HCT116 (cell line): ENCODE measurements at regions not wholly inside any gene's neighbourhood (a gene's known extent, or its start where the extent isn't known, plus 50 kb on each side); places are given as distances from the start of the nearest gene placed in this dataset.

Experiments
- ATAC-seq: fragments of 200-7000 bp; cut with Tn5 transposase; 2 replicates; pipeline ENCODE4 v1.9.1; 2020; ENCODE audit warnings: mild to moderate bottlenecking, moderate library complexity
- BruUV-seq: library from RNA; stranded (reverse); fragments of 400-500 nt; replicated peaks from 2 replicates; lab custom pipeline; 2021; lab: Mats Ljungman, UMichigan
- CTCF ChIA-PET: fragments of 300-600 bp; sonication (Branson Sonifier 250); formaldehyde crosslinking; loops from one replicate; lab custom pipeline; 2021; ENCODE audit warnings: antibody characterized with exemption; lab: Charles Lee
- POLR2A ChIA-PET: fragments of 300-600, 350-600 bp; sonication (Branson Sonifier 250); formaldehyde crosslinking; loops from one replicate; lab custom pipeline; 2021; ENCODE audit warnings: antibody characterized with exemption; lab: Charles Lee
- RAD21 ChIA-PET, 2 experiments: fragments of 300-600 bp; sonication (Branson Sonifier 250); formaldehyde crosslinking; loops; one replicate each; lab custom pipeline; 2023; ENCODE audit warnings: low total read pairs in 2 of 2; ENCODE audit not compliant: uncharacterized antibody in 2 of 2, unreplicated experiment in 2 of 2, low non-redundant PET in 1 of 2; lab: Charles Lee
- DNase-seq: peaks from one replicate; pipeline ENCODE4 v3.0.0-alpha.2; 2010; ENCODE audit warnings: low read depth, low spot score
- H2AFZ ChIP-seq: fragments of 200-600 bp; shearing (Covaris generic), sonication (generic); 2 replicates; pipeline ENCODE4 v1.6.1; 2017; ENCODE audit warnings: low read depth, mixed run types, mixed read lengths, antibody characterized with exemption, low read length; ENCODE audit not compliant: poor library complexity, severe bottlenecking
- H3K27ac ChIP-seq: 2 replicates; pipeline ENCODE4 v1.5.1; 2012; ENCODE audit warnings: low read depth, low read length
- H3K27me3 ChIP-seq: fragments of 200-600 bp; sonication (generic); 2 replicates; pipeline ENCODE4 v1.6.1; 2016; ENCODE audit warnings: mixed run types, low read length, mixed read lengths; ENCODE audit not compliant: insufficient read depth
- H3K36me3 ChIP-seq, 2 experiments: fragments of 200-500 bp in 1 of 2; fragments of 200-600 bp in 1 of 2; sonication (Bioruptor generic) in 1 of 2; sonication (generic) in 1 of 2; 2 replicates each; pipeline versions ENCODE4 v1.5.1 to v1.6.1; 2014 to 2016; ENCODE audit warnings: low read length in 2 of 2, inconsistent platforms in 1 of 2, mixed read lengths in 1 of 2, mixed run types in 1 of 2; ENCODE audit not compliant: insufficient read depth in 2 of 2, control insufficient read depth in 1 of 2
- H3K4me1 ChIP-seq, 2 experiments: fragments of 200-600 bp in 1 of 2; sonication (generic) in 1 of 2; 2 replicates each; pipeline versions ENCODE4 v1.5.1 to v1.6.1; 2012 to 2017; ENCODE audit warnings: low read length in 2 of 2, inconsistent platforms in 1 of 2, mild to moderate bottlenecking in 1 of 2, mixed read lengths in 1 of 2, mixed run types in 1 of 2, moderate library complexity in 1 of 2; ENCODE audit not compliant: insufficient read depth in 2 of 2, control insufficient read depth in 1 of 2
- H3K4me2 ChIP-seq: fragments of 200-600 bp; sonication (generic); 2 replicates; pipeline ENCODE4 v1.6.1; 2017; ENCODE audit warnings: mixed run types, low read length, mixed read lengths
- H3K4me3 ChIP-seq, 2 experiments: fragments of 200-600 bp in 1 of 2; sonication (generic) in 1 of 2; replicated peaks in 1 of 2; 2 replicates each; pipeline ENCODE4 v1.5.1; 2011 to 2016; ENCODE audit warnings: low read length in 2 of 2, control low read depth in 1 of 2, low read depth in 1 of 2, mild to moderate bottlenecking in 1 of 2, mixed read lengths in 1 of 2, mixed run types in 1 of 2
- H3K79me2 ChIP-seq: fragments of 200-600 bp; sonication (generic); 2 replicates; pipeline ENCODE4 v1.6.1; 2017; ENCODE audit warnings: mild to moderate bottlenecking, mixed run types, low read length, moderate library complexity, mixed read lengths; ENCODE audit not compliant: insufficient read depth
- H3K9ac ChIP-seq: fragments of 200-600 bp; sonication (generic); 2 replicates; pipeline ENCODE4 v1.6.1; 2016; ENCODE audit warnings: low read length, mixed read lengths
- H3K9me2 ChIP-seq: fragments of 200-600 bp; sonication (generic), shearing (Covaris generic); 2 replicates; pipeline ENCODE4 v1.6.1; 2017; ENCODE audit warnings: mixed run types, mild to moderate bottlenecking, moderate library complexity; ENCODE audit not compliant: insufficient read depth
- H3K9me3 ChIP-seq, 2 experiments: fragments of 200-500 bp in 1 of 2; fragments of 200-600 bp in 1 of 2; sonication (Bioruptor generic) in 1 of 2; sonication (generic) in 1 of 2; 2 replicates each; pipeline ENCODE4 v1.6.1; 2014 to 2017; ENCODE audit warnings: low read length in 2 of 2, mixed read lengths in 2 of 2, inconsistent platforms in 1 of 2, low read depth in 1 of 2, mild to moderate bottlenecking in 1 of 2, mixed run types in 1 of 2, moderate library complexity in 1 of 2; ENCODE audit not compliant: control insufficient read depth in 1 of 2, insufficient read depth in 1 of 2
- H4K20me1 ChIP-seq: fragments of 200-600 bp; sonication (generic), shearing (Covaris generic); 2 replicates; pipeline ENCODE4 v1.6.1; 2017; ENCODE audit warnings: mixed run types, mild to moderate bottlenecking, moderate library complexity; ENCODE audit not compliant: insufficient read depth
- CBX3 ChIP-seq: IDR thresholded peaks from 2 replicates; pipeline ENCODE4 v1.6.1; 2012; ENCODE audit warnings: low read depth
- EGR1 ChIP-seq: IDR thresholded peaks from 2 replicates; pipeline ENCODE4 v1.6.1; 2012; ENCODE audit warnings: low read depth
- ELF1 ChIP-seq: IDR thresholded peaks from 2 replicates; pipeline ENCODE4 v1.6.1; 2012; ENCODE audit warnings: low read depth, borderline replicate concordance
- EZH2 ChIP-seq: fragments of 200-600 bp; sonication (generic); IDR thresholded peaks from 2 replicates; pipeline ENCODE4 v1.6.1; 2017; ENCODE audit warnings: antibody characterized with exemption, mixed run types
- JUND ChIP-seq: IDR thresholded peaks from 2 replicates; pipeline ENCODE4 v1.6.1; 2012
- POLR2A ChIP-seq: IDR thresholded peaks from 2 replicates; pipeline ENCODE4 v1.7.0; 2011; ENCODE audit warnings: borderline replicate concordance; ENCODE audit not compliant: insufficient read depth, insufficient read length; ENCODE audit errors: extremely low read depth
- POLR2AphosphoS5 ChIP-seq: IDR thresholded peaks from 2 replicates; pipeline ENCODE4 v1.6.1; 2011; ENCODE audit warnings: mild to moderate bottlenecking, low read depth, low read length, moderate library complexity
- SRF ChIP-seq: IDR thresholded peaks from 2 replicates; pipeline ENCODE4 v1.6.1; 2012; ENCODE audit warnings: low read depth
- YY1 ChIP-seq: IDR thresholded peaks from 2 replicates; pipeline ENCODE4 v1.6.1; 2011; ENCODE audit warnings: low read length, low read depth, moderate library complexity, mild to moderate bottlenecking; ENCODE audit not compliant: insufficient replicate concordance; ENCODE audit errors: extremely low read depth
- ZFX ChIP-seq: fragments of 450-650 bp; IDR thresholded peaks from 2 replicates; pipeline ENCODE4 v1.6.1; 2017
- ZNF274 ChIP-seq: fragments of 200-500 bp; sonication (Bioruptor generic); IDR thresholded peaks from 2 replicates; pipeline ENCODE4 v1.6.1; 2014; ENCODE audit warnings: mild to moderate bottlenecking, low read depth, low read length, inconsistent platforms
- intact Hi-C: fragments of 100-400 bp; cut with micrococcal nuclease; formaldehyde crosslinking; loops from 2 replicates; pipeline ENCODE4 v1.10.0; 2022
- TF ChIP-seq, protein P1 (sequence below), 3 experiments: fragments of 200-600 bp in 1 of 3; sonication (generic) in 1 of 3; IDR thresholded peaks in 2 of 3; conservative IDR thresholded peaks in 1 of 3; 2 replicates each; pipeline ENCODE4 v1.5.1; 2012 to 2017; ENCODE audit warnings: low read depth in 2 of 3, low read length in 2 of 3, antibody characterized with exemption in 1 of 3, borderline replicate concordance in 1 of 3, control low read depth in 1 of 3, mild to moderate bottlenecking in 1 of 3, mixed read lengths in 1 of 3, mixed run types in 1 of 3, moderate library complexity in 1 of 3; ENCODE audit not compliant: insufficient read depth in 1 of 3
- TF ChIP-seq, protein P2 (sequence below): IDR thresholded peaks from 2 replicates; pipeline ENCODE4 v1.6.1; 2012
- TF ChIP-seq, protein P3 (sequence below): IDR thresholded peaks from 2 replicates; pipeline ENCODE4 v1.6.1; 2012; ENCODE audit warnings: low read depth

DNA sequence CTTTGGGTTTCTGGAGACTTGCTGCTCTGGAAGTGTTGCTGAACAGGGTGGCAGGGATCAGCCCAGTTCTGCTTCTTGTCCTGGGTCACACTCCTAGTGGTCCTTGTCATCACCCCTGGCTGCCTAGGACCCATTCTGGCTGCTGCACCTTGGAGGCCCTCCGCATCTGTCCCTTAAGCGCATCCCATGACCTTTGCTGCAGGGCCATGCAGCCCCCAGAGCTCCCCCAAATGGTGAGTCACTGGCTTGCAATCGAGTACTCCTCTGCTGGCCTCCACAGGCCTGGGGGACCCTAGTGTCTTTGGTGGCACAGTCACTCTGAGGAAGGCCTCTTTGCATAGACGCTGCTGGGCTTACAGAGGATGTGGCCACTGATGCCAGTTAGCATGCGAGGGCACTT is 188.5 kb downstream of the ASB1 start:
- peaks cover 0 to 3% of the 10 kb centered on the region in 2 experiments; a peak in 1 of 4 replicates for H3K9me3 ChIP-seq
- ATAC-seq (no peak), DNase-seq (no peak)
- H3K36me3 ChIP-seq: no peaks in the 10 kb centered on the region
- H3K4me1 ChIP-seq: no peaks in the 10 kb centered on the region
- H3K9ac ChIP-seq: no peak overlapping the region
- H3K27me3 ChIP-seq: no peaks in the 10 kb centered on the region
- ChIA-PET CTCF (no interaction called here), POLR2A (no interaction called here), RAD21 (no interaction called here)
- H3K9me2 ChIP-seq: no peaks in the 10 kb centered on the region
- H2AFZ ChIP-seq: no peak overlapping the region
- no peaks in the 10 kb centered on the region for H4K20me1 ChIP-seq
- no peak overlapping the region for H3K4me2 ChIP-seq
- no TSS peak for BruUV-seq
- intact Hi-C loops: no loop called here
- no peak overlapping the region for H3K4me3 ChIP-seq
- TF ChIP-seq ELF1 (no peak), ZNF274 (no peak), EGR1 (no peak), ZFX (no peak)
- TF ChIP-seq, protein P1, sequence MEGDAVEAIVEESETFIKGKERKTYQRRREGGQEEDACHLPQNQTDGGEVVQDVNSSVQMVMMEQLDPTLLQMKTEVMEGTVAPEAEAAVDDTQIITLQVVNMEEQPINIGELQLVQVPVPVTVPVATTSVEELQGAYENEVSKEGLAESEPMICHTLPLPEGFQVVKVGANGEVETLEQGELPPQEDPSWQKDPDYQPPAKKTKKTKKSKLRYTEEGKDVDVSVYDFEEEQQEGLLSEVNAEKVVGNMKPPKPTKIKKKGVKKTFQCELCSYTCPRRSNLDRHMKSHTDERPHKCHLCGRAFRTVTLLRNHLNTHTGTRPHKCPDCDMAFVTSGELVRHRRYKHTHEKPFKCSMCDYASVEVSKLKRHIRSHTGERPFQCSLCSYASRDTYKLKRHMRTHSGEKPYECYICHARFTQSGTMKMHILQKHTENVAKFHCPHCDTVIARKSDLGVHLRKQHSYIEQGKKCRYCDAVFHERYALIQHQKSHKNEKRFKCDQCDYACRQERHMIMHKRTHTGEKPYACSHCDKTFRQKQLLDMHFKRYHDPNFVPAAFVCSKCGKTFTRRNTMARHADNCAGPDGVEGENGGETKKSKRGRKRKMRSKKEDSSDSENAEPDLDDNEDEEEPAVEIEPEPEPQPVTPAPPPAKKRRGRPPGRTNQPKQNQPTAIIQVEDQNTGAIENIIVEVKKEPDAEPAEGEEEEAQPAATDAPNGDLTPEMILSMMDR (IDR thresholded peaks at IDR 0.05 in 2 of 3, conservative IDR thresholded peaks at IDR 0.05 in 1 of 3; ENCODE audit: borderline replicate concordance in 1 of 3, insufficient read depth in 1 of 3, low read depth in 2 of 3, low read length in 2 of 3): no peak
- H3K79me2 ChIP-seq: no peaks in the 10 kb centered on the region
- H3K27ac ChIP-seq: no peak overlapping the region

DNA sequence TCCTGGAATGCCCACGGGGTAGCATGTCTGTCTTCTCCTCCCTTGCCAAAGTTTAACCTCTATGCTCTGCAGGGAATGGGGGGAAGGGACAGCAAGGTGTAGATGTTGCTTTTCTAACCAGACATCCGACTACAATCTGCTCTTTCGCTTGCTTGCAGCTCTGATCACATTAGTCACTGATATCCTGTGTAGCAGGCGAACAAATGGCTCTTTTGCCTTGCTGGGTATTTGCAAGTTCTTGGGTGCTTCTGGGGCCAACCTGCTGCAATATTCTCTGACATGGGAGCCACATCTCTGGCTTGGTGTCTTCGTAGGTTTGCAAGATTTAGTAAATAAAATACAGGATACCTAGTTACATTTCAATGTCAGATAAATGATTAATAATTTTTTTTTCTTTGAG is 190.0 kb downstream of the ASB1 start:
- Histone ChIP-seq H3K9me3 (peaks cover 0 to 3% of the 10 kb centered on the region in 2 experiments; a peak in 1 of 4 replicates), H3K4me3 (no peak overlapping the region), H3K27me3 (no peaks in the 10 kb centered on the region), H3K4me1 (no peaks in the 10 kb centered on the region), H2AFZ (no peak overlapping the region), H3K79me2 (no peaks in the 10 kb centered on the region), H3K4me2 (no peak overlapping the region), H3K27ac (no peak overlapping the region), H3K9me2 (no peaks in the 10 kb centered on the region), H3K9ac (no peak overlapping the region), H3K36me3 (no peaks in the 10 kb centered on the region), H4K20me1 (no peaks in the 10 kb centered on the region)
- intact Hi-C loops: no loop called here
- ChIA-PET POLR2A (no interaction called here), RAD21 (no interaction called here), CTCF (no interaction called here)
- no TSS peak for BruUV-seq
- ATAC-seq: no peak
- DNase-seq: no peak
- no peak for TF ChIP-seq CBX3
- TF ChIP-seq POLR2A: no peak
- TF ChIP-seq JUND: no peak
- TF ChIP-seq, protein P2, sequence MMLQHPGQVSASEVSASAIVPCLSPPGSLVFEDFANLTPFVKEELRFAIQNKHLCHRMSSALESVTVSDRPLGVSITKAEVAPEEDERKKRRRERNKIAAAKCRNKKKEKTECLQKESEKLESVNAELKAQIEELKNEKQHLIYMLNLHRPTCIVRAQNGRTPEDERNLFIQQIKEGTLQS: no peak
- TF ChIP-seq, protein P3, sequence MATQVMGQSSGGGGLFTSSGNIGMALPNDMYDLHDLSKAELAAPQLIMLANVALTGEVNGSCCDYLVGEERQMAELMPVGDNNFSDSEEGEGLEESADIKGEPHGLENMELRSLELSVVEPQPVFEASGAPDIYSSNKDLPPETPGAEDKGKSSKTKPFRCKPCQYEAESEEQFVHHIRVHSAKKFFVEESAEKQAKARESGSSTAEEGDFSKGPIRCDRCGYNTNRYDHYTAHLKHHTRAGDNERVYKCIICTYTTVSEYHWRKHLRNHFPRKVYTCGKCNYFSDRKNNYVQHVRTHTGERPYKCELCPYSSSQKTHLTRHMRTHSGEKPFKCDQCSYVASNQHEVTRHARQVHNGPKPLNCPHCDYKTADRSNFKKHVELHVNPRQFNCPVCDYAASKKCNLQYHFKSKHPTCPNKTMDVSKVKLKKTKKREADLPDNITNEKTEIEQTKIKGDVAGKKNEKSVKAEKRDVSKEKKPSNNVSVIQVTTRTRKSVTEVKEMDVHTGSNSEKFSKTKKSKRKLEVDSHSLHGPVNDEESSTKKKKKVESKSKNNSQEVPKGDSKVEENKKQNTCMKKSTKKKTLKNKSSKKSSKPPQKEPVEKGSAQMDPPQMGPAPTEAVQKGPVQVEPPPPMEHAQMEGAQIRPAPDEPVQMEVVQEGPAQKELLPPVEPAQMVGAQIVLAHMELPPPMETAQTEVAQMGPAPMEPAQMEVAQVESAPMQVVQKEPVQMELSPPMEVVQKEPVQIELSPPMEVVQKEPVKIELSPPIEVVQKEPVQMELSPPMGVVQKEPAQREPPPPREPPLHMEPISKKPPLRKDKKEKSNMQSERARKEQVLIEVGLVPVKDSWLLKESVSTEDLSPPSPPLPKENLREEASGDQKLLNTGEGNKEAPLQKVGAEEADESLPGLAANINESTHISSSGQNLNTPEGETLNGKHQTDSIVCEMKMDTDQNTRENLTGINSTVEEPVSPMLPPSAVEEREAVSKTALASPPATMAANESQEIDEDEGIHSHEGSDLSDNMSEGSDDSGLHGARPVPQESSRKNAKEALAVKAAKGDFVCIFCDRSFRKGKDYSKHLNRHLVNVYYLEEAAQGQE: no peak
- no peak for TF ChIP-seq YY1
- no peak for TF ChIP-seq SRF
- TF ChIP-seq ZNF274: no peak
- TF ChIP-seq POLR2AphosphoS5: no peak
- no peak for TF ChIP-seq EZH2
- TF ChIP-seq ELF1: no peak
- no peak for TF ChIP-seq EGR1
